Stimulated activated CD8-positive, alpha-beta memory T cell treated with anti-CD3 and anti-CD28 coated beads, Interleukin-4, amount 100 ng/mL, for 4 hours (primary cell): ENCODE measurements at regions not wholly inside any gene's neighbourhood (a gene's known extent, or its start where the extent isn't known, plus 50 kb on each side); places are given as distances from the start of the nearest gene placed in this dataset.

Experiments used
- DNase-seq, 2 donors: peaks; one replicate each; pipeline ENCODE4 v3.0.0-alpha.2; 2020; ENCODE audit warnings: low read depth in 2 of 2, low spot score in 1 of 2

GRCh38 chr15:66848116-66848515, 146.1 kb downstream of the SMAD6 start:
- no peak for DNase-seq

- no peak for DNase-seq
Measured at GRCh38 chr15:66848686-66849392, 146.8 kb downstream of the SMAD6 start.

GRCh38 chr15:66849393-66849745, 147.3 kb downstream of the SMAD6 start:
- DNase-seq: no peak

- no peak for DNase-seq
Measured at GRCh38 chr15:66849746-66850077, 147.7 kb downstream of the SMAD6 start.

- no peak for DNase-seq
Measured at GRCh38 chr15:66850078-66850991, 148.3 kb downstream of the SMAD6 start.

GRCh38 chr15:66850996-66851310, 148.9 kb downstream of the SMAD6 start:
- DNase-seq: no peak

GRCh38 chr15:66851311-66852063, 149.5 kb downstream of the SMAD6 start:
- DNase-seq: peak; percentile 38 to 46

DNA sequence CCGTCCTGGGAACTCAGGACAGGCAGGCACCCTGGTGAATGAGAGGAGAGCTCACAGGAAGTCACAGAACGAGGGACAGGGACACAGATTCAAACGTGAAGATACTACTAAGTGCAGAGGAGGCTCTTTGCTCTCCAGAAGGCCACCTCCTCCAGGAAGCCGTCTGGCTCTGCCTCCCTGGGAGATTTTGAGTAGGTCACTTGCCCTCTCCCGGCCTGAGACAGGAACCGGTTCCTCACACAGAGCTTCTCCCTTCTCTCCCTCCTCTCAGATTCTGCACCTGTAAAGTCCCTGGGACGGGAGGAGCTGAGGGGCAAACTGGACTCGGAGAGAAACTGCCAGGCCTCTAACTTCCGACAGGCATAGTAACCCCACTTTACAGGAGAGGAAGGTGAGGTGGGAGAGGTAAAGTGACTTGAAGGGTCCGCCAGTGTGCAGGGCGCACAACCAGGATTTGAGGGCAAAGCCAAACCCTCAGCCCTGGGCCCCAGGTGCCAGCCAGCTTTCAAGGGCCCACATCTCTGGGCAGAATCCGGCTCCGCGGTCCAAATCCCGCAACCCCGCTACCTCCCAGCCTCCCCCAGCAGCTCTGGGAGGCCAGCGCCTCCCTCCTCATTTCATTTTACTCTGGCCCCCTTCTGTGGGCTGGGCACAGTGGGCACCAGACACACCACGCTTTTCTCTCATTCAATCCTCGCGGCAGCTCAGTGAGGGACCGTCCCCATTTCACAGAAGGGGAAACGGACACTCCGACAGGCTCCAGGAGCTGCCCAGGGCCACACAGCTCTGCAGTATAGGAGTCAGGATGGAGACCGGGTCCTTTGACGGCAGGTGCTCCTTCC, 150.2 kb downstream of the SMAD6 start:
- DNase-seq: no peak

- no peak for DNase-seq
Measured at GRCh38 chr15:66854012-66854965, 152.3 kb downstream of the SMAD6 start.

DNA sequence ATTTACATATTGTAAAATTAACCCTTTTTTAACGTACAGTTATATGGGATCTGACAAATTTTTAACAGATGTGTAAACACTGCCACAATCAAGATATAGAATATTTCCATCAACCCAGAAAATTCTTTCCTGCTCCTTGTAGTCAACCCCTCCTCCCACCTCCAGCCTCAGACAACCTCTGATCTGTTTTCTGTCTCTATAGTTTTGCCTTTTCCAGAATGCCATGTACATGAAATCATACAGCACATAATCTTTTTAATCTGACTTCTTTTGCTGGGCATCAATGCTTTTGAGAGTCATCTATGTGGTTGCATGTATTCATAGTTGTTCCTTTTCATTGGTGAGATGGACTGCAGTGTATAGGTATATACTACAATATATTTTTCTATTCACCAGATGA, 153.0 kb downstream of the SMAD6 start:
- DNase-seq: no peak

DNA sequence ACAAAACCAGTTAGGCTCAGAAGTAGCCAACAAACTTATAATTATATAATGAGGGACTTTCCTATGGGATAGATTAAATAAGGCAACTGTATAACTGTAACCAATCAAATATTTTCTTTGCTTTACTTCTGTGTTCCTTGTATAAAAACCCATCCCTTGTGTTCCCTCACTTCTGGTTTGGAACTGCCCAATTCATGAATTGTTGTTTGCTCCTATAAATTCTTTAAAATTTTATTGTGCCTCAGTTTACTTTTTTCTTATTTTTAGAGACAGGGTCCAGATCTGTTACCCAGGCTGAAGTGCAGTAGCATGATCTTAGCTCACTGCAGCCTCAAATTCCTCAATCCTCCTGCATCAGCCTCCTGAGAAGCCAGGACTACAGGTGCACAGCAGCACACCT, 155.7 kb downstream of the SMAD6 start:
- no peak for DNase-seq

GRCh38 chr15:66858423-66859207, 156.6 kb downstream of the SMAD6 start:
- DNase-seq: no peak

DNA sequence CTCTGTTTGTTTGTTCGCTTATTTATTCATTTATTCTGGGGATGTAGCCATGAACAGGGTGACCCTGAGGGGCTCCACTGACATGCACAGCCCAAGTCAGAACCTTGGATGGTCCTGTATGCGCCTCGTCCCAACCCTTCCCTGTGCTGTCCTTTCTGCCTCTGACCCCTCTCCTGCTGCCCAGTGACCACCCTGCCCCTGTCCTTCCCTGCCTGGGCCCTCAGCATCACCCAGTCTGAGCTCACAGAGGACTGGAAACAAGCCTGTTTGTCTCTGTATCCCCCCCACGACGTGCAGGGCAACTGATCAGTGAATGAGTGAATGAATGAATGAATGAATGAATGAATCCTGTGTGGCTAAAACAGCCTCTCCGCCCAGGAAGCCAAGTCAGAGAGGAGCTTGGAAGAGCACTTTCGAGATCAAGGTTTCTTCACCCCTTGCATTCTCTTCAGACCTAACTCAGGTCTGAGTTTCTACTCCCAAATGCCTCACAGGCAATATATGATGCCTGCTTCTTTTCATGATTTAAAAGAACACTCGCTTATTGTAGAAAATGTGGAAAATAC, 157.7 kb downstream of the SMAD6 start:
- DNase-seq: no peak

DNA sequence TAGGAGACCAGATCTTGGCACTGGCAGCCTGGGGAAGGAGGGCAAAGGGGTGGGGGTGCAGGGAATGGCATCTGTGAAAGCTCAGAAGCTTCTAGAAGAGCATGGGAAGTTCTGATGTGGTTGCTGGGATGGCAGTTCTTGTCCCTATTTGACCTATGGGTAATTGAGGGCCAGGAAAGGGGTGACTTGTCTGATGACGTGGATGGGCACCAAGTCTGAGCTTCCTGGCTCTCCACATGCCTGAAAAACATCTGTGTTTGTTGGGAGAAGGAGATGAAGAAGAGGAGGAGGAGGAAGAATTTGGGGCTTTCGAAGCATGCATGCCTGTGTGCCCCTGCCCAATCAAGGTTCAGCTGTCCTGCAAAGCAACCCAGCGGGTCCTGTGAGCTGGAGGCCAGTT, 158.8 kb downstream of the SMAD6 start:
- DNase-seq: no peak

DNA sequence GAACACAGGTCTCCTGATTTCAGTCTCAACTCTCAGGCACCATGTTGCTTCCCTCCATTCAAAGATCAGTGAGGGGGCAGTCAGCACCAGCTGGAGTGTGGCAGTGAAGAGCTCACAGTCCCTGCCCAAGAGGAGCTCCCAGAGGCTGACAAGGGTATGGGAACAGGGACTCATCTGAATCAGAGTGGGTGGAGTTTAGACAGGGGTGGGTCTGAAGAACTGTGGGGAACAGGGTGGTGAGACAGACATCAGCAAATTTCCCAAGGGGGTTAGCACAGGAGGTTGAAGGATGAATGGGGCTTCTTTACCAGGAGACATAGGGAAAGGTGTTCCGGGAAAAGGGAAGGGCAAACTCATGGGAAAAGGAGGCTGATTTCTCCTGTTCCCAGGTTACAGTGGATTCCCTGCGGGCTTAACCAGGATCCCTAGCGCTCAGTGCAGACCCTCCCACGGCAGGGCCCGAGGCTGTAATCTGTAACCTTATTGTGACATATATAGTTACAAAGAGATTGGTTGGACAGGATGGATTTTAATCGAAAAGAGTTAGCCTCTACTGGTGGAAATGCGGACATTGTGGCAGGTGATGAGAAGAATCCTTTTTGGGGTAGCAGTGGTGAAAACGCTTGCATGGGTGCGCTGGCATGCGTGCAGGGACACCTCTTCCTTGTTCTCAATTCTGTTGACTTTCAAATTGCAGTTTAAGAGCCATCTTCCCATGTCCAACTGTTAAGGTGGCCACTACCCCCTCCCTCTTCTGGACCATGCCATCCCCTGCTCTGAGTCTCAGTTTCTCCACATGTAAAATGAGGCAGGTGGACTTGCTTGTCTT, 160.3 kb downstream of the SMAD6 start:
- DNase-seq: no peak

DNA sequence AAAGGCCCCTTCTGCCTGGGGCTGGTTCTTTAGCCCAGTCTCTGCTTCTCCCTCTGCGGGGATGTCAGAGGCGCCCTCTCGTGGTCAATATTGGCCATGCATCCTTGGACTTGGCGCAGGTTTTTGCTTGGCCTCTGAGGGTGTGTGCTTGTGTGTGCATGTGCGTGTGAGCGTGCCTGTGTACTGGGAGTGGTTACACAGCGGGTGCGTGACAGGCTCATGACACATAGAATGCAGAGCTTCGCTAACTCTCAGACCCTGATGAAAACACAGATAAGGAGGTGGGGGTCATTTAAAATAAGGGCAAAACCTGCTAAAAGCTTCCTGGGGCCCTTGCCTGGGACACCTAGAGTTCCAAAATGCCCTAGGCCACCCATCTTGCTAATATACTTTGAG, 160.9 kb downstream of the SMAD6 start:
- peak; percentile 19 to 47 for DNase-seq

DNA sequence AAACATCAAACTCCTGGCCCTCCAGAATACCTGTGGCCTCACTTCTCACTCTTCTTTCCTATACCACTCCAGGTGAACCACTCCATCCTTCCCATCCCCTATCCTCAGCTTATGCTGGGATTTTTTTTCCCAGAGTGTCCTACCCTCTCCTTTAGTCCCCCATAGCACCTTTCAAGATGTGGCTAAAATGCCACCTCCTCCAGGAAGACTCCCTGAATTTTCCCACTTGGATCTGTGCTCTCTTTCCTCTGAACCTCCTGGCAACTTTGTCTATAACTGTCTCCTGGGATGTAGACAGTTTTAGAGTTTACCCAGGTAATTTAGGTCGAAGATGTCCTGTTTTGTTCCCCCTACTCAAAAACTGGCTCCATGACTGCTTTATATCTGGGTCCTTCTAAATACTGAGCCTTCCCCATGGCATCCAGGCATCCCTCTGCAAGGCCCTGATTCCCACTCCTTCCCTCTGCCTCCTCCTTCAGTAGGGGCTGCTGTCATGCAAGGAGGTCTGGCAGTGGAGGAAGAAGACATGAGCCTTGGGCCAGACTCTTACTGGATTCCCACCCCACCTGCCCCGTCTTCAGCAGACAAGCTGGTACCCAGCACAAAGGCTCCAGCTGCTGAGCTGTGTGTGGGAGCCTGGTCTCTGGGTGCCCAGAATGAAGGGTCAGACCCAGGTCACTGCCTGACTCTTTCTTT, 161.5 kb downstream of the SMAD6 start:
- DNase-seq: no peak
